ENCODE measurements at regions not wholly inside any gene's neighbourhood (a gene's known extent, or its start where the extent isn't known, plus 50 kb on each side); places are given as distances from the start of the nearest gene placed in this dataset.

GRCh38 chr13:59464926-59465325 lies 698.8 kb downstream of the DIAPH3 start:
- H3K27me3 ChIP-seq (ENCODE audit: control insufficient read depth, insufficient read depth, low read length): no peaks in the 10 kb centered on the region
- H3K4me2 ChIP-seq (ENCODE audit: low read length): no peak overlapping the region
- H3K27ac ChIP-seq: no peak overlapping the region
- no peak for TF ChIP-seq CTCF (IDR thresholded peaks at IDR 0.05)
- no peak overlapping the region for H3K4me3 ChIP-seq (ENCODE audit: low read depth, low read length)
- H3K79me2 ChIP-seq: no peaks in the 10 kb centered on the region
- no peak overlapping the region for H2AFZ ChIP-seq
- no peaks in the 10 kb centered on the region for H3K9me3 ChIP-seq (ENCODE audit: control insufficient read depth, low read length)
- H3K4me1 ChIP-seq: no peaks in the 10 kb centered on the region
- no peak overlapping the region for H3K9ac ChIP-seq
- H3K36me3 ChIP-seq (ENCODE audit: control insufficient read depth, insufficient read depth, low read length): no peaks in the 10 kb centered on the region

- no peaks in the 10 kb centered on the region for H3K27me3 ChIP-seq (ENCODE audit: control insufficient read depth, insufficient read depth, low read length)
- no peaks in the 10 kb centered on the region for H3K4me1 ChIP-seq
- no peak overlapping the region for H3K4me3 ChIP-seq (ENCODE audit: low read depth, low read length)
- TF ChIP-seq CTCF (IDR thresholded peaks at IDR 0.05): no peak
- no peak overlapping the region for H3K9ac ChIP-seq
- no peaks in the 10 kb centered on the region for H3K9me3 ChIP-seq (ENCODE audit: control insufficient read depth, low read length)
- H3K4me2 ChIP-seq (ENCODE audit: low read length): no peak overlapping the region
- H3K79me2 ChIP-seq: no peaks in the 10 kb centered on the region
- H2AFZ ChIP-seq: no peak overlapping the region
- no peaks in the 10 kb centered on the region for H3K36me3 ChIP-seq (ENCODE audit: control insufficient read depth, insufficient read depth, low read length)
- no peak overlapping the region for H3K27ac ChIP-seq
Measured at GRCh38 chr13:59468396-59468795, 695.3 kb downstream of the DIAPH3 start.

GRCh38 chr13:59471106-59471505 lies 692.6 kb downstream of the DIAPH3 start:
- H2AFZ ChIP-seq: no peak overlapping the region
- no peak overlapping the region for H3K9ac ChIP-seq
- no peaks in the 10 kb centered on the region for H3K36me3 ChIP-seq (ENCODE audit: control insufficient read depth, insufficient read depth, low read length)
- no peak for TF ChIP-seq CTCF (IDR thresholded peaks at IDR 0.05)
- no peaks in the 10 kb centered on the region for H3K4me1 ChIP-seq
- no peak overlapping the region for H3K4me3 ChIP-seq (ENCODE audit: low read depth, low read length)
- no peaks in the 10 kb centered on the region for H3K27me3 ChIP-seq (ENCODE audit: control insufficient read depth, insufficient read depth, low read length)
- H3K9me3 ChIP-seq (ENCODE audit: control insufficient read depth, low read length): no peaks in the 10 kb centered on the region
- H3K79me2 ChIP-seq: no peaks in the 10 kb centered on the region
- no peak overlapping the region for H3K27ac ChIP-seq
- no peak overlapping the region for H3K4me2 ChIP-seq (ENCODE audit: low read length)

- H3K4me3 ChIP-seq (ENCODE audit: low read depth, low read length): no peak overlapping the region
- no peaks in the 10 kb centered on the region for H3K4me1 ChIP-seq
- H3K9ac ChIP-seq: no peak overlapping the region
- H2AFZ ChIP-seq: no peak overlapping the region
- no peaks in the 10 kb centered on the region for H3K9me3 ChIP-seq (ENCODE audit: control insufficient read depth, low read length)
- no peak overlapping the region for H3K4me2 ChIP-seq (ENCODE audit: low read length)
- H3K36me3 ChIP-seq (ENCODE audit: control insufficient read depth, insufficient read depth, low read length): no peaks in the 10 kb centered on the region
- no peaks in the 10 kb centered on the region for H3K27me3 ChIP-seq (ENCODE audit: control insufficient read depth, insufficient read depth, low read length)
- H3K27ac ChIP-seq: no peak overlapping the region
- H3K79me2 ChIP-seq: no peaks in the 10 kb centered on the region
- no peak for TF ChIP-seq CTCF (IDR thresholded peaks at IDR 0.05)
Measured at GRCh38 chr13:59472134-59472533, 691.6 kb downstream of the DIAPH3 start.

- Histone ChIP-seq H3K27me3 (ENCODE audit: control insufficient read depth, insufficient read depth, low read length) (no peaks in the 10 kb centered on the region), H3K27ac (no peak overlapping the region), H3K4me3 (ENCODE audit: low read depth, low read length) (no peak overlapping the region), H3K9ac (no peak overlapping the region), H3K9me3 (ENCODE audit: control insufficient read depth, low read length) (no peaks in the 10 kb centered on the region), H3K4me1 (no peaks in the 10 kb centered on the region), H3K4me2 (ENCODE audit: low read length) (no peak overlapping the region), H3K79me2 (no peaks in the 10 kb centered on the region), H3K36me3 (ENCODE audit: control insufficient read depth, insufficient read depth, low read length) (no peaks in the 10 kb centered on the region), H2AFZ (no peak overlapping the region)
- no peak for TF ChIP-seq CTCF (IDR thresholded peaks at IDR 0.05)
Measured at GRCh38 chr13:59474696-59475095, 689.0 kb downstream of the DIAPH3 start.
